ENCODE measurements at regions not wholly inside any gene's neighbourhood (a gene's known extent, or its start where the extent isn't known, plus 50 kb on each side); places are given as distances from the start of the nearest gene placed in this dataset.

DNA sequence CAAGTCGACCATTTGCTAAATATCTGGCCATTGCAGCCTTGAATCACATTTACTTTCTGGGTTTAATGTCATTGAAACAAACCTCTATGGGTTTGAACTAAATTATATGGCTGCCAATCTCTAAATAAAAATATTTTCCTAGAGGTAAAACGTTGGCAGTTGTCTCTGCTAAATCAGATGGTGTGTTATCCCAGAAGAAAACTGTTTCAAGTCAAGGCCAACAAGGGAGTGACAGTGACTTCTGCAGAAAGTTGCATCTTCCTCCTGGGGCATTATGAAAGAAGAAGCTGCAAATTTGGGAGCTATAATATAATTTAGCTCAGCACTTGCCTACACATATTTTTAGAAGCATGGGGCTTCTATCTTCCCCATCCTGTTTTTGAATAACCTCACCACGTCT is 116.2 kb downstream of the TTC8 start:
- TF ChIP-seq POLR2AphosphoS5 (IDR thresholded peaks at IDR 0.05) = no peak
- TF ChIP-seq, protein P1, sequence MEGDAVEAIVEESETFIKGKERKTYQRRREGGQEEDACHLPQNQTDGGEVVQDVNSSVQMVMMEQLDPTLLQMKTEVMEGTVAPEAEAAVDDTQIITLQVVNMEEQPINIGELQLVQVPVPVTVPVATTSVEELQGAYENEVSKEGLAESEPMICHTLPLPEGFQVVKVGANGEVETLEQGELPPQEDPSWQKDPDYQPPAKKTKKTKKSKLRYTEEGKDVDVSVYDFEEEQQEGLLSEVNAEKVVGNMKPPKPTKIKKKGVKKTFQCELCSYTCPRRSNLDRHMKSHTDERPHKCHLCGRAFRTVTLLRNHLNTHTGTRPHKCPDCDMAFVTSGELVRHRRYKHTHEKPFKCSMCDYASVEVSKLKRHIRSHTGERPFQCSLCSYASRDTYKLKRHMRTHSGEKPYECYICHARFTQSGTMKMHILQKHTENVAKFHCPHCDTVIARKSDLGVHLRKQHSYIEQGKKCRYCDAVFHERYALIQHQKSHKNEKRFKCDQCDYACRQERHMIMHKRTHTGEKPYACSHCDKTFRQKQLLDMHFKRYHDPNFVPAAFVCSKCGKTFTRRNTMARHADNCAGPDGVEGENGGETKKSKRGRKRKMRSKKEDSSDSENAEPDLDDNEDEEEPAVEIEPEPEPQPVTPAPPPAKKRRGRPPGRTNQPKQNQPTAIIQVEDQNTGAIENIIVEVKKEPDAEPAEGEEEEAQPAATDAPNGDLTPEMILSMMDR (IDR thresholded peaks at IDR 0.05) = no peak
- no peak for TF ChIP-seq POLR2A (IDR thresholded peaks at IDR 0.05)

Measured in transverse colon (tissue), 4 donors.